Heart left ventricle (tissue), 13 donors: ENCODE measurements at regions not wholly inside any gene's neighbourhood (a gene's known extent, or its start where the extent isn't known, plus 50 kb on each side); places are given as distances from the start of the nearest gene placed in this dataset.

Experiments
- POLR2A ChIP-seq, 2 donors: fragments of 450-650 bp; IDR thresholded peaks; one replicate each; pipeline ENCODE4 v1.6.1; 2017; ENCODE audit warnings: antibody characterized with exemption in 2 of 2, mild to moderate bottlenecking in 2 of 2, moderate library complexity in 2 of 2
- TF ChIP-seq, protein P1 (sequence below), 12 donors: fragments of 200-600 bp; sonication (generic) in 4 of 12; IDR thresholded peaks; one replicate each; pipeline versions ENCODE4 v1.5.0 to v1.8.0; 2018 to 2022; ENCODE audit warnings: antibody characterized with exemption in 12 of 12, mild to moderate bottlenecking in 5 of 12
- donor health status: ischemic (EF 13 %, LVEDD 7.1; RV severe dilation, severe dysfunction).
- donor health status: DM: no; HTN: yes; CAD: no.
- donor health status: DM: no; HTN: no; CAD: no.
- donor health status: ischemic (EF 25% LVEDD 6.9; RV normal size, moderate dysfunction).
- donor health status: ischemic (EF 25% LVEDD 5.7; RV mildly dilated, moderate dysfunction).
- donor health status: ischemic (EF 35%, LVEDD 5.7; RV mildly dilated, moderate dysfunction).
- donor health status: nonischemic (EF 11% LVEDD 7.7; RV severe dilation, severe dysfunction).
- donor health status: DM: yes; HTN: yes; CAD: no.
- donor health status: PGD.
- donor health status: ischemic (EF 29% LVEDD 5.4; RV normal size, mild dysfunction).
- donor health status: nonischemic (EF 23%, LVEDD 6.1; RV moderate dilation, normal function).

DNA sequence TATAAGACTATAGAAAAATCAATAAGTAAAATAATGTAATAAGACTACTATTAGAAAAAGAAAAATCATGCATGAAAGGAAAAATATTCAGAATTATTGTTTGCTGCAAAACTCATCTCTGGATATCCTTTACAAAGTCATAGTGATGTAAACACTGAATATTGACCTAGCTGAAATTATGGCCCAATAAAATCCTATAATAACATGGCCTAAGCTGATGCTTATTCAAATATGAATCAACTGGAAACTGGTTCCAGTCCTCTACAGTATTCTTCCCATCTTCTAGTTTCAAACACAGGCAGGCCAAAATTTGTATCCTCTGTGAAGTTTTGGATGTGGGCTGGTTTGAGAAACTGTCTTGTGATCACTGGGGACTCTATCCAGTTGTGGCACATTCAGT is 134.5 kb downstream of the CNTN3 start:
- TF ChIP-seq, protein P1, sequence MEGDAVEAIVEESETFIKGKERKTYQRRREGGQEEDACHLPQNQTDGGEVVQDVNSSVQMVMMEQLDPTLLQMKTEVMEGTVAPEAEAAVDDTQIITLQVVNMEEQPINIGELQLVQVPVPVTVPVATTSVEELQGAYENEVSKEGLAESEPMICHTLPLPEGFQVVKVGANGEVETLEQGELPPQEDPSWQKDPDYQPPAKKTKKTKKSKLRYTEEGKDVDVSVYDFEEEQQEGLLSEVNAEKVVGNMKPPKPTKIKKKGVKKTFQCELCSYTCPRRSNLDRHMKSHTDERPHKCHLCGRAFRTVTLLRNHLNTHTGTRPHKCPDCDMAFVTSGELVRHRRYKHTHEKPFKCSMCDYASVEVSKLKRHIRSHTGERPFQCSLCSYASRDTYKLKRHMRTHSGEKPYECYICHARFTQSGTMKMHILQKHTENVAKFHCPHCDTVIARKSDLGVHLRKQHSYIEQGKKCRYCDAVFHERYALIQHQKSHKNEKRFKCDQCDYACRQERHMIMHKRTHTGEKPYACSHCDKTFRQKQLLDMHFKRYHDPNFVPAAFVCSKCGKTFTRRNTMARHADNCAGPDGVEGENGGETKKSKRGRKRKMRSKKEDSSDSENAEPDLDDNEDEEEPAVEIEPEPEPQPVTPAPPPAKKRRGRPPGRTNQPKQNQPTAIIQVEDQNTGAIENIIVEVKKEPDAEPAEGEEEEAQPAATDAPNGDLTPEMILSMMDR (IDR thresholded peaks at IDR 0.05) = no peak
- TF ChIP-seq POLR2A (IDR thresholded peaks at IDR 0.05) = no peak
